ENCODE measurements at regions not wholly inside any gene's neighbourhood (a gene's known extent, or its start where the extent isn't known, plus 50 kb on each side); places are given as distances from the start of the nearest gene placed in this dataset.

GRCh38 chr12:127231371-127231770 lies 1035.6 kb upstream of the TMEM132C start:
- H3K79me2 ChIP-seq (ENCODE audit: control insufficient read depth, insufficient read depth, low read length) = no peaks in the 10 kb centered on the region
- no peaks in the 10 kb centered on the region for H3K27me3 Mint-ChIP-seq
- no peak overlapping the region for H2AFZ ChIP-seq (ENCODE audit: insufficient read depth, low read depth, low read length, poor library complexity, severe bottlenecking)
- no peak for DNase-seq
- H3K9ac ChIP-seq (ENCODE audit: low read length) = no peak overlapping the region
- H3K9me3 Mint-ChIP-seq (ENCODE audit: insufficient read depth) = peaks cover 2% of the 10 kb centered on the region
- peaks cover 0 to 14% (median 0%) of the 10 kb centered on the region in 3 donors for H3K9me3 ChIP-seq (ENCODE audit: control extremely low read depth in 1 of 3, control insufficient read depth in 2 of 3, insufficient read depth in 1 of 3, low read length in 2 of 3)
- no peak for ATAC-seq (ENCODE audit: low read depth)
- 93% methylated on average over 4 of the region's 7 CpGs for WGBS (ENCODE audit: insufficient coverage)
- no peak overlapping the region for H3K4me2 ChIP-seq (replicated peaks; ENCODE audit: low read depth, low read length, poor library complexity, severe bottlenecking)
- H3K4me3 ChIP-seq (ENCODE audit: control extremely low read depth in 1 of 5, extremely low read depth in 1 of 5, insufficient read depth in 1 of 5, low read depth in 2 of 5, low read length in 4 of 5) = no peak overlapping the region
- CTCF ChIA-PET = no interaction called here
- no peaks in the 10 kb centered on the region for H3K4me1 Mint-ChIP-seq
- POLR2A ChIA-PET = no interaction called here
- H3K4me1 ChIP-seq (ENCODE audit: control insufficient read depth in 2 of 2, insufficient read depth in 2 of 2, low read length in 2 of 2) = no peaks in the 10 kb centered on the region
- no peaks in the 10 kb centered on the region for H4K20me1 ChIP-seq (ENCODE audit: control insufficient read depth, insufficient read depth, low read length, poor library complexity, severe bottlenecking)
- H3K27ac ChIP-seq (ENCODE audit: low read length in 2 of 2) = no peak overlapping the region
- H3K36me3 ChIP-seq (replicated peaks in 1 of 2; ENCODE audit: control extremely low read depth in 1 of 2, control insufficient read depth in 1 of 2, extremely low read depth in 1 of 2, insufficient read depth in 2 of 2, low read length in 1 of 2) = no peaks in the 10 kb centered on the region
- H3K4me3 Mint-ChIP-seq = no peak overlapping the region
- no peak overlapping the region for H3K27ac Mint-ChIP-seq
- no peaks in the 10 kb centered on the region for H3K27me3 ChIP-seq (replicated peaks in 1 of 4; ENCODE audit: control extremely low read depth in 1 of 4, control insufficient read depth in 3 of 4, insufficient read depth in 4 of 4, low read length in 3 of 4)
- intact Hi-C loops (cut with micrococcal nuclease) = no loop called here
- TF ChIP-seq EZH2 (IDR thresholded peaks at IDR 0.05; ENCODE audit: borderline replicate concordance, insufficient read depth, low read depth, low read length, poor library complexity, severe bottlenecking) (no peak), CTCF (IDR thresholded peaks at IDR 0.05) (no peak)

- no peak overlapping the region for H3K27ac ChIP-seq (ENCODE audit: low read length in 2 of 2)
- H3K4me3 Mint-ChIP-seq = no peak overlapping the region
- H3K27ac Mint-ChIP-seq = no peak overlapping the region
- POLR2A ChIA-PET = no interaction called here
- H3K4me2 ChIP-seq (replicated peaks; ENCODE audit: low read depth, low read length, poor library complexity, severe bottlenecking) = no peak overlapping the region
- H3K36me3 ChIP-seq (replicated peaks in 1 of 2; ENCODE audit: control extremely low read depth in 1 of 2, control insufficient read depth in 1 of 2, extremely low read depth in 1 of 2, insufficient read depth in 2 of 2, low read length in 1 of 2) = no peaks in the 10 kb centered on the region
- no peaks in the 10 kb centered on the region for H3K27me3 Mint-ChIP-seq
- ATAC-seq (ENCODE audit: low read depth) (no peak), DNase-seq (no peak)
- TF ChIP-seq CTCF (IDR thresholded peaks at IDR 0.05) (no peak), EZH2 (IDR thresholded peaks at IDR 0.05; ENCODE audit: borderline replicate concordance, insufficient read depth, low read depth, low read length, poor library complexity, severe bottlenecking) (no peak)
- WGBS (ENCODE audit: insufficient coverage) = no CpG with 5 or more reads among the region's 2 CpGs
- CTCF ChIA-PET = no interaction called here
- intact Hi-C loops (cut with micrococcal nuclease) = no loop called here
- H3K9me3 ChIP-seq (ENCODE audit: control extremely low read depth in 1 of 3, control insufficient read depth in 2 of 3, insufficient read depth in 1 of 3, low read length in 2 of 3) = peaks cover 0 to 17% (median 0%) of the 10 kb centered on the region in 3 donors
- H3K79me2 ChIP-seq (ENCODE audit: control insufficient read depth, insufficient read depth, low read length) = no peaks in the 10 kb centered on the region
- H3K4me1 ChIP-seq (ENCODE audit: control insufficient read depth in 2 of 2, insufficient read depth in 2 of 2, low read length in 2 of 2) = no peaks in the 10 kb centered on the region
- H4K20me1 ChIP-seq (ENCODE audit: control insufficient read depth, insufficient read depth, low read length, poor library complexity, severe bottlenecking) = no peaks in the 10 kb centered on the region
- no peak overlapping the region for H3K9ac ChIP-seq (ENCODE audit: low read length)
- no peaks in the 10 kb centered on the region for H3K4me1 Mint-ChIP-seq
- H2AFZ ChIP-seq (ENCODE audit: insufficient read depth, low read depth, low read length, poor library complexity, severe bottlenecking) = no peak overlapping the region
- H3K27me3 ChIP-seq (replicated peaks in 1 of 4; ENCODE audit: control extremely low read depth in 1 of 4, control insufficient read depth in 3 of 4, insufficient read depth in 4 of 4, low read length in 3 of 4) = no peaks in the 10 kb centered on the region
- no peak overlapping the region for H3K4me3 ChIP-seq (ENCODE audit: control extremely low read depth in 1 of 5, extremely low read depth in 1 of 5, insufficient read depth in 1 of 5, low read depth in 2 of 5, low read length in 4 of 5)
- H3K9me3 Mint-ChIP-seq (ENCODE audit: insufficient read depth) = peaks cover 2% of the 10 kb centered on the region
Observed at GRCh38 chr12:127233016-127233415, 1034.0 kb upstream of the TMEM132C start.

Measured in B cell (primary cell).